ENCODE measurements at regions not wholly inside any gene's neighbourhood (a gene's known extent, or its start where the extent isn't known, plus 50 kb on each side); places are given as distances from the start of the nearest gene placed in this dataset.

DNA sequence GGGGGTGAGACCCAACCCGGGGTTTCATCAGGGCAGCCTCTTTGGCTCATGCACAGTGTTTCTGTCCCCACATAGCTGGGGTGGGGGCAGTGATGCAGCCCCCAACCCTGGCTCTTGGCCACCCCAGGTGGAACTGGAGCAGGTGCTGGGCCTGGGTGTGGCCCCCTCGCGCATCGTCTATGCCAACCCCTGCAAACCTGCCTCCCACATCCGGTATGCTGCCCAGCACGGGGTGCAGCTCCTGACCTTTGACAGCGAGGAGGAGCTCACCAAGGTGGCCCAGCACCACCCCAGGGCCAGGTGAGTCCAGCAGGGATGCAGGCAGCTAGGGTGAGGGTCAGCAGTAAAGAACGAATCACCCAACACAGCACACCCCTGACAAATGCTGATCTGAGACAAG is 72.3 kb upstream of the TINAGL1 start:
- WGBS (ENCODE audit: low lambda C conversion rate): 47% methylated on average over 2 of the region's 8 CpGs
- H3K36me3 ChIP-seq (replicated peaks in 1 of 2; ENCODE audit: control insufficient read depth in 1 of 2, insufficient read depth in 2 of 2, low read length in 1 of 2): no peaks in the 10 kb centered on the region
- no peaks in the 10 kb centered on the region for H3K9me3 ChIP-seq
- H3K4me2 ChIP-seq: no peak overlapping the region
- DNase-seq: no peak
- TF ChIP-seq JUND (IDR thresholded peaks at IDR 0.05) (no peak), TEAD4 (IDR thresholded peaks at IDR 0.05; ENCODE audit: borderline replicate concordance, insufficient read depth) (no peak), GATA2 (CRISPR knock-in tag; IDR thresholded peaks at IDR 0.05) (no peak), YY1 (IDR thresholded peaks at IDR 0.05; ENCODE audit: low read depth) (no peak), EZH2phosphoT487 (IDR thresholded peaks at IDR 0.05; ENCODE audit: borderline replicate concordance, low read depth) (no peak), GABPA (IDR thresholded peaks at IDR 0.05; ENCODE audit: low read depth) (no peak), RAD21 (IDR thresholded peaks at IDR 0.05; ENCODE audit: low read length) (no peak), RCOR1 (IDR thresholded peaks at IDR 0.05; ENCODE audit: low read length) (no peak), SMC3 (IDR thresholded peaks at IDR 0.05; ENCODE audit: low read depth, low read length) (no peak), RXRA (IDR thresholded peaks at IDR 0.05; ENCODE audit: borderline replicate concordance, low read depth) (no peak), EP300 (IDR thresholded peaks at IDR 0.05; ENCODE audit: borderline replicate concordance in 1 of 2, low read depth in 1 of 2, low read length in 1 of 2) (no peak)
- TF ChIP-seq, protein P1, sequence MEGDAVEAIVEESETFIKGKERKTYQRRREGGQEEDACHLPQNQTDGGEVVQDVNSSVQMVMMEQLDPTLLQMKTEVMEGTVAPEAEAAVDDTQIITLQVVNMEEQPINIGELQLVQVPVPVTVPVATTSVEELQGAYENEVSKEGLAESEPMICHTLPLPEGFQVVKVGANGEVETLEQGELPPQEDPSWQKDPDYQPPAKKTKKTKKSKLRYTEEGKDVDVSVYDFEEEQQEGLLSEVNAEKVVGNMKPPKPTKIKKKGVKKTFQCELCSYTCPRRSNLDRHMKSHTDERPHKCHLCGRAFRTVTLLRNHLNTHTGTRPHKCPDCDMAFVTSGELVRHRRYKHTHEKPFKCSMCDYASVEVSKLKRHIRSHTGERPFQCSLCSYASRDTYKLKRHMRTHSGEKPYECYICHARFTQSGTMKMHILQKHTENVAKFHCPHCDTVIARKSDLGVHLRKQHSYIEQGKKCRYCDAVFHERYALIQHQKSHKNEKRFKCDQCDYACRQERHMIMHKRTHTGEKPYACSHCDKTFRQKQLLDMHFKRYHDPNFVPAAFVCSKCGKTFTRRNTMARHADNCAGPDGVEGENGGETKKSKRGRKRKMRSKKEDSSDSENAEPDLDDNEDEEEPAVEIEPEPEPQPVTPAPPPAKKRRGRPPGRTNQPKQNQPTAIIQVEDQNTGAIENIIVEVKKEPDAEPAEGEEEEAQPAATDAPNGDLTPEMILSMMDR (IDR thresholded peaks at IDR 0.05): no peak
- TF ChIP-seq, protein P2, sequence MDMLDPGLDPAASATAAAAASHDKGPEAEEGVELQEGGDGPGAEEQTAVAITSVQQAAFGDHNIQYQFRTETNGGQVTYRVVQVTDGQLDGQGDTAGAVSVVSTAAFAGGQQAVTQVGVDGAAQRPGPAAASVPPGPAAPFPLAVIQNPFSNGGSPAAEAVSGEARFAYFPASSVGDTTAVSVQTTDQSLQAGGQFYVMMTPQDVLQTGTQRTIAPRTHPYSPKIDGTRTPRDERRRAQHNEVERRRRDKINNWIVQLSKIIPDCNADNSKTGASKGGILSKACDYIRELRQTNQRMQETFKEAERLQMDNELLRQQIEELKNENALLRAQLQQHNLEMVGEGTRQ (IDR thresholded peaks at IDR 0.05; ENCODE audit: borderline replicate concordance, low read depth, low read length): no peak
- TF ChIP-seq, protein P3, sequence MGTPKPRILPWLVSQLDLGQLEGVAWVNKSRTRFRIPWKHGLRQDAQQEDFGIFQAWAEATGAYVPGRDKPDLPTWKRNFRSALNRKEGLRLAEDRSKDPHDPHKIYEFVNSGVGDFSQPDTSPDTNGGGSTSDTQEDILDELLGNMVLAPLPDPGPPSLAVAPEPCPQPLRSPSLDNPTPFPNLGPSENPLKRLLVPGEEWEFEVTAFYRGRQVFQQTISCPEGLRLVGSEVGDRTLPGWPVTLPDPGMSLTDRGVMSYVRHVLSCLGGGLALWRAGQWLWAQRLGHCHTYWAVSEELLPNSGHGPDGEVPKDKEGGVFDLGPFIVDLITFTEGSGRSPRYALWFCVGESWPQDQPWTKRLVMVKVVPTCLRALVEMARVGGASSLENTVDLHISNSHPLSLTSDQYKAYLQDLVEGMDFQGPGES (IDR thresholded peaks at IDR 0.05; ENCODE audit: low read depth, low read length): no peak
- TF ChIP-seq, protein P4, sequence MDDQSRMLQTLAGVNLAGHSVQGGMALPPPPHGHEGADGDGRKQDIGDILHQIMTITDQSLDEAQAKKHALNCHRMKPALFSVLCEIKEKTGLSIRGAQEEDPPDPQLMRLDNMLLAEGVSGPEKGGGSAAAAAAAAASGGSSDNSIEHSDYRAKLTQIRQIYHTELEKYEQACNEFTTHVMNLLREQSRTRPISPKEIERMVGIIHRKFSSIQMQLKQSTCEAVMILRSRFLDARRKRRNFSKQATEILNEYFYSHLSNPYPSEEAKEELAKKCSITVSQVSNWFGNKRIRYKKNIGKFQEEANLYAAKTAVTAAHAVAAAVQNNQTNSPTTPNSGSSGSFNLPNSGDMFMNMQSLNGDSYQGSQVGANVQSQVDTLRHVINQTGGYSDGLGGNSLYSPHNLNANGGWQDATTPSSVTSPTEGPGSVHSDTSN (IDR thresholded peaks at IDR 0.05): no peak
- no peaks in the 10 kb centered on the region for H4K20me1 ChIP-seq (ENCODE audit: insufficient read depth)
- no peak overlapping the region for H3K9ac ChIP-seq
- H3F3A ChIP-seq (replicated peaks; ENCODE audit: insufficient read depth): no peaks in the 10 kb centered on the region
- no peak overlapping the region for H2AFZ ChIP-seq (ENCODE audit: low read depth)
- H3K79me2 ChIP-seq (ENCODE audit: insufficient read depth): no peaks in the 10 kb centered on the region
- H3K4me3 ChIP-seq (ENCODE audit: low read depth in 2 of 2, low read length in 1 of 2): no peak overlapping the region
- H3K27me3 ChIP-seq (ENCODE audit: insufficient read depth): no peaks in the 10 kb centered on the region; the same call in 1 of the 2 replicates
- POLR2A ChIA-PET: no interaction called here
- no peaks in the 10 kb centered on the region for H3K9me2 ChIP-seq
- H3K4me1 ChIP-seq (ENCODE audit: control insufficient read depth in 1 of 2, insufficient read depth in 2 of 2, low read depth in 1 of 2, low read length in 1 of 2): peaks cover 0 to 5% of the 10 kb centered on the region in 2 experiments; a peak in 1 of 4 replicates
- no peak overlapping the region for H3K27ac ChIP-seq (ENCODE audit: low read depth in 2 of 2, low read length in 1 of 2)
- CTCF ChIA-PET: no interaction called here

Data from SK-N-SH (cell line).